ENCODE measurements at regions not wholly inside any gene's neighbourhood (a gene's known extent, or its start where the extent isn't known, plus 50 kb on each side); places are given as distances from the start of the nearest gene placed in this dataset.
A peak's percentile ranks its signal among the peaks of the same experiment; 100 is the strongest.

DNA sequence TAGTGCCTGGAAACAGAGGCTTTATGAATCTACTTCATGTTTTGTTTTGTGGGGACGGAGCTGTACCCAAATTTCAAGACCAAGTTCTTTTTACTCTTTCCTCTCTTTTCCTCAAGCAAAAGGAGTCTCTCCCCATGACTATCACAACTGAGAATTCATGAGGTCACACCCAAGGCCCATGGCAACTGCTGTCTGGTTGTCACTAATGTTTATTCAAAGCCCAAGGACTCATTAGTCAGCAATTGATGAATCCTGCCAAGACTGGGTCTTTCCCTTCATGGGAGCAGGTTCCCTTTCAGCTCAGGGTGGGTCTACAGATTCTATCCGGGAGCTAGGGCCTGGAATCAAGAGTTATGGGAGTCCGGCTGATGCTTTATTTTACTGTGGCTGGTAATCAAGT, 441.5 kb upstream of the PCDH20 start:
- DNase-seq (ENCODE audit: extremely low read depth in 1 of 11, low read depth in 9 of 11, low spot score in 4 of 11) = no peak

DNA sequence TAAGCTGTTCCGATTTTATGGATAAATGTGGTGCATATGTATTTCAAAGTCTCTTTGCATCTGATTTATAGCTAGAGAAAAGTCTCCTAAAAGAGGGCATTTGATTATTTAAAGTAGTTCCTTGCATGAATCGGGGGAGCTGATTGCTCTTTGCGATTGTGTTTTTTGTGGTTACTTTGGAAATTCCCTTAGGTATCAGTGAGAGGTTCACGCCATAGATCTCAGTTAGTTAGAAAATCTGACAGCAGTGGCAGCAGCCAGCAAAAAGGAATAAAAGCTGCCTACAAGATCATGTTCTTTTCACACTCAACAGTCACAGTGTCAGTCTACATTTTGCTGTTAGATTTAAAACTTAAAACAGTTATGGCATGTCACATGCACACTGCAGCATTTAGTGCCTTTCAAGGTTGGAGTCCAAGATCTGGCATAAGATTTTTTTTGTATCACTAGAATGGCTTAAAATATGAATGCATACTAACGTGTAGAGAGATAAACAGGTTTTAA, 436.5 kb upstream of the PCDH20 start:
- no peak for DNase-seq (ENCODE audit: extremely low read depth in 1 of 11, low read depth in 9 of 11, low spot score in 4 of 11)

DNA sequence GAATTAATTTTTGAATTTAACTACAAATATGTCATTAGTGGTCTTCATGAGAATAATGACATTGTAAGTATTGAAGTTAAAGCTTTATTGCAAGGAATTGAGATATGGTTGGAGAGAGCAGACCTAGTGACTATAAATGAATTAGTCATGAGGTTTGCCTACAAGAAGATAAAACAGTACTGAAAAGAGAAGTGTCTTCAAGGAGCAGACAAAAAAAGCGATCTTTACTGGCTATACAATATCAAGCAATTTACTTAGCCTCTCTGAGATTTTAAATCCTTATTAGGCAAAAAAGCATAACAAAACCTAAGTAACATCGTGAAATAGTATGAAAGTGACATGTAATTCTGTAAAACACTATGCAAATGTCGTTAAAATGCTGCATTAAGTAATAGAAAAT, 435.1 kb upstream of the PCDH20 start:
- DNase-seq (ENCODE audit: extremely low read depth in 1 of 11, low read depth in 9 of 11, low spot score in 4 of 11) = no peak

DNA sequence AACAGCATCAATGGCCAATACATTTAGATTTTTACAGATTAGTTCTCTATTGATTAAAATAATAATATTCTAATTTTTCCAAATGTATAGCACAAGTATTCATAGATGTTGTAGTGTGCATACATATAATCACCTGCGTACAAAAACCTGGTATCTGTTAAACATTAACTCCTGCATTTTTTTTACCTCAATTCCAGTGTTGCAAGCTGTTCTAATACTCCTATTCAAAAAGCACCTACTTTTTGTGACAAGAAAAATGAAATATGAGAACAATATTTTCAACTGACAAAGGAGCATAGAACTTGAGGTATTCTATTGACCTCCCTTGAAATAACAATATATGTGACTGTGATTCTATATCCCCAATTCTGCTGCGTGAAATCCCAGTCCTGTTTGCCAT, 422.9 kb upstream of the PCDH20 start:
- no peak for DNase-seq (ENCODE audit: extremely low read depth in 1 of 11, low read depth in 9 of 11, low spot score in 4 of 11)

DNA sequence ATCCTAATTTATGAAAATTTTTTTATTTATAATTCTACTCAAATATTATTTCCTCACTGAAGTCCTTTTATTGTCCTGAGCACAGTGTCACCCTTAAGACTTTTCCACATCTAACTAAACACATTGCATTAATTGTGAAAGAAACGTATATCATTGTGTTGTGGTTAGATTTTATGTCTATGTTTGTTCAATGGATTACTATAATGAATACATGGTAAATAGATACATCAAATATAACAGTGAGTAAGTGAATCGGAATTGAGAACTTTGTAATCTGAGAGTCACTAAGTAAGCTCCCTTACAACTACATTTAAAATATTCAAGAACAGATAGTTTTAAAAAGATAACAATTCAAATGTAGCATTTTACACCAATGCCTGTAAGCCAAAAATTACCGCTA, 417.6 kb upstream of the PCDH20 start:
- DNase-seq (ENCODE audit: extremely low read depth in 1 of 11, low read depth in 9 of 11, low spot score in 4 of 11) = no peak

DNA sequence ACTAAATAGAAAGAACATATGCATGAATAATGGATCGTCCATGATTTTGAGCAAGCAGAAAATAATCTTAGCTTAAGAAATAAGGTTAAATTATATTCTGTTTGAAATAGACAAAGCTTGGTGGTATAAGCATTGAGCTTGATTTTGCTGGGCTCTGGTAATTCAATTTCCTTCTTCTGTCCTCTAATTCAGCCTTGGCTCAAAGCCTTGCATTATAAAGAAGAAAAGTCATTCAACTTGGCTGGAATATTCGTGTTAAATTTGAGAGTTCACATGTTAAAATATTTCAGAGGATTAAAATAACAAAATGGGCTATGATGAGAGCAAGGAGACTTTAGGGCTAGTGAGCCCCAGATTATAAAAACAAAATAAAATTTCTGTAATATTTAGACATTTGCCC, 415.4 kb upstream of the PCDH20 start:
- no peak for DNase-seq (ENCODE audit: extremely low read depth in 1 of 11, low read depth in 9 of 11, low spot score in 4 of 11)

DNA sequence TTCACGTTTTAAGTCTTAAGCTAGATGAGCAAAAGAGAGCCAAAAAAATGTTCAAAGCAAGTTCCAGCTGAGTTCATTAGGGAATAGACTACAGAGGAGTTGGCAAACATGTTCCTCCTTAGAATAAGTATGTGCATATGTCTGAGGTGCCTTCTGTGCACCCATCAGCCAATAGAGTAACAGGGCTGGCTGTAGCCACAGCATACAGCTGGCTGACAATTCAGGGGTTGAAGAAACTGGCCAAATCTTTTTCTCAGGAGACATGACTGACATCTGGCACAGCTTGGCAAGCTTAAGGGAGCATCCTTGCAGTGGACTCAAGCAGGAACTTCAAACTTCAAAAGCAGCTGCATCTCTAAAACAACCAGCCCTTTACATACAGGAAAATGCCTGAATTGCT, 414.8 kb upstream of the PCDH20 start:
- no peak for DNase-seq (ENCODE audit: extremely low read depth in 1 of 11, low read depth in 9 of 11, low spot score in 4 of 11)

DNA sequence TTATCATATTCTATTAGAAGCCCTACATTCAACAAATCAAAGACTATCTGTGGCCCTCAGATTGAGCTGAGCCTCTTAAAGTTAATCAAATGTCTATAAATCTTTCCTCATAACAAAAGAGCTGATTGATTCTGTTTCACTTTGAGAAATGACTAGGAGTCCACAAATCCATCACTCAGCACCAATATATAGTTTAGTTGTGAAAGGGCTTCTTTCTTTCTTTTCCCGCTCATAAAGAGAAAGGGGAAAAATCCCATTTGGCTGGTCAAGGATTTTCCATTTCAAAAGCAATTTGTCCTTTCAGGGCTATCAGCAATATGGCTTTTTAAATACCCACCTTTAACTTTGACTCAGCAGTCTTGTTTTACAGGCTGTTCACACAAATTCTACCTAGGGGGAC, 408.5 kb upstream of the PCDH20 start:
- no peak for DNase-seq (ENCODE audit: extremely low read depth in 1 of 11, low read depth in 9 of 11, low spot score in 4 of 11)

DNA sequence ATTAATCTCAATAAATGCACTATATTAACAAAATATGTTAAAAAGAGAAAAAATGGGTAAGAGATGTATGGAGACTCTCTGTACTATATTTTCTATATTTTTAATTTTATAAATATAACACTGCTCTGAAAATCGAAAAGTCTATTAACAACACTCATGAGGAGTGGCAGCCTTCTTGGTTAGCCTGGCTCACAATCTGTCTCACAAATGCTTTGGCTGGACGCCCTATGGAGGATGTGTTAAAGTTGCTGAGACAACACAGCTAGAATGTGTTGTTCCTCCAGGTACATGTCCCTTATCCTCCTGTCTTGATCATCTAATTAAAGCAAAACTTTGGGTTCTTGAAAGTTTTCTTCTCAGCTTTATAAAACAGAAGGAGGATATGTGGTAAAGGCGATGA, 396.6 kb upstream of the PCDH20 start:
- DNase-seq (ENCODE audit: extremely low read depth in 1 of 11, low read depth in 9 of 11, low spot score in 4 of 11) = no peak

DNA sequence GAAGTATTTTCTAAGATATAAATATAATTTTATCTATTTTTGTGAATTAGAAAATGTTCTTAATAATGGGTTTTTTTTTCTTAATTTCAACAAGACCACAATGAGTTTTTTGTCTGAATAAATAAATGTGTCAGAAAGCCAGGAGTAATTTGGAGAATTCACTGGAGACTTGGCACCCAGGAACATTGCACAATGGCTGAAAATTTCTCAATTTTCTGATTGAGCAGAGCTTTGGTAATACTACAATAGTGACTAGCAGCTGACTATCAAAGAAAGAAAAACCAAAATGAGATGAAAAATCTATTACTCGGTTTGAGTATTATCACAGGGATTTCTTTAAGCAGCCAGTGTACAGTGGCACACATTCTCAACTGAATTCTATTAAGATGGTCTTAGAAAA, 394.4 kb upstream of the PCDH20 start:
- DNase-seq (ENCODE audit: extremely low read depth in 1 of 11, low read depth in 9 of 11, low spot score in 4 of 11) = no peak

DNA sequence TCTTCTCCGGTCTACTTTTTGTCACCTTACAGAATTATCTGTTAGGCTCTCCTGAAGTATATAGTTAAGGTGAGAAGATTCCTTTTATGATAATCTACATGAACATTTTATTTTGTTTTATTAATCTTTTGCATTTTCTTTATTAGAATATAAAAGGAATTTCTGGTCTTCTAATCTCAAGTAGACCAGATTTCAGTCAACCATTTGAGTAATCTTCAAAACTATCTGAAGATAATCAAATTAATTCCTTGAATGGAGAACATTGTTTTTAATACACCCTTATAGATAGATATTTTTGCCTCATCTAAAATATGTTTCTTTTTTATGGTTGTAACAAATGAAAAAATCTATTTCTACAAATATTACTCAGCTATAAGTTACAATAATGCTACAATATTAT, 381.7 kb upstream of the PCDH20 start:
- DNase-seq (ENCODE audit: extremely low read depth in 1 of 11, low read depth in 9 of 11, low spot score in 4 of 11) = no peak

DNA sequence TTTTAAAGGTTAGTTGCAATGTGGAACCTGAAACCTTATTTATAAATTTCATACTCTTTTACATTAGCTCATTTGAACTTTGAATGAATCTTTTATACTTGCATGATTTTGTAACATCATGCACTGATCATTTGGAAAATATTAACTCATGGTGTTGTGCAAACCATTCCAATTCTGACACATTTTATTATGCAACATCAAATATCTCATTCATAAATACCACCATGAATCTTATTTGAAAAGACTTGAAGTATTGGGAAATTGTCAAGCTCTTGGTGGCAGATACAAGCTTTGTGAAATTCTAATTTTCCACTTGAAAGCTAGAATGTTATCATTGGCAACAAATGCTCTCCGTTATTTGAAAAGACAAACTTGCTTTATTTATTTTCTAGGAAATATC, 379.9 kb upstream of the PCDH20 start:
- no peak for DNase-seq (ENCODE audit: extremely low read depth in 1 of 11, low read depth in 9 of 11, low spot score in 4 of 11)

DNA sequence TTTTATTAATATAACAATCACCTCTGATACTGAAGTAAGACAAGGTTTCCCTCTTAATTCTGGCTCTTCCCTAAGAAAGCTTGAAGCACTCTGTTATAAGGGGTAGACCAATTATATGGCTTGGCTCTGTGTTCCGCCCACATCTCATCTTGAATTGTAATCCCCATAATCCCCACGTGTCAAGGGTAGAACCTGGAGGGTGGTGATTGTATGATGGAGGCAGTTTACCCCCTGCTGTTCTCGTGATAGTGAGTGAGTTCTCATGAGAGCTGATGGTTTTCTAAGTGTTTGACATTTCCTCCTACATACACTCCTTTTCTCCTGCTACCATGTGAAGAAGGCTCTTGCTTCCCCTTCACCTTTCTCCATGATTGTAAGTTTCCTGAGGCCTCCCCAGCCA, 363.8 kb upstream of the PCDH20 start:
- DNase-seq (ENCODE audit: extremely low read depth in 1 of 11, low read depth in 9 of 11, low spot score in 4 of 11) = no peak

DNA sequence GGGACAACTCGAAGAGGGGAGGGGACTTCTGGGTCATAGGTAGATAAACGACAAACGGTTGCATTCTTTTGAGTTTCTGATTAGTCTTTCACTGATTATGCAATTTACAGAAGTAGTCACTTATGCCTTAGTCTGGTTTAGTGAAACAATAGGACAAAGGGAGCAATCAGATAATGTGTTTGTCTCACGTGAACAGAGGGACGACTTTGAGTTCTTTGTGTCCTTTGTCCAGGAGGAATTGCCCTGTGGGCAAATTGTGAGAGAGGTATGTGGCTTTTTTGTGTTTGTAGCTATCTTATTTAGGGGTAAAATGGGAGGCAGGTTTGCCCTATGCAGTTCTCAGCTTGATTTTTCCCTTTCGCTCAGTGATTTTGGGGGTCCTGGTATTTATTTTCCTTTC, 362.9 kb upstream of the PCDH20 start:
- no peak for DNase-seq (ENCODE audit: extremely low read depth in 1 of 11, low read depth in 9 of 11, low spot score in 4 of 11)

DNA sequence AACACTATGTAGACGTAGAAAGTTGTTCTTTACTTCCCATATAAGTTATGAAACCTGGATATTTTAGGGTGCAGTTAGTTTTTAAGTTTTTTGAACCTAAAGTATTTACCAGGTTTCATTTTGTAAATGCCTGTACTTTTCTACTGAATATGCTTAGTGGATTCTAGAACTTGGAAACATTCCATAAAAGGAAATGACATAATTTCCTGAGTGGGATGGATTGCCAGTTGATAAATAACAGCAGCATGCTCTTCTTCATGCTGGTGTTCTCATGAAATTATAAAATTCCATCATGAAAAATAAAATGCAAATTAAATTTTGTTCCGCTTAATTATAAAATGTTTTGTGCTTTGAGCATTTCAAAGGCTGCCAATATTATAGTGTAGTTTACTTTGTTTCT, 362.2 kb upstream of the PCDH20 start:
- peak in 1 of 11 donors; percentile 7 for DNase-seq (ENCODE audit: extremely low read depth in 1 of 11, low read depth in 9 of 11, low spot score in 4 of 11)

DNA sequence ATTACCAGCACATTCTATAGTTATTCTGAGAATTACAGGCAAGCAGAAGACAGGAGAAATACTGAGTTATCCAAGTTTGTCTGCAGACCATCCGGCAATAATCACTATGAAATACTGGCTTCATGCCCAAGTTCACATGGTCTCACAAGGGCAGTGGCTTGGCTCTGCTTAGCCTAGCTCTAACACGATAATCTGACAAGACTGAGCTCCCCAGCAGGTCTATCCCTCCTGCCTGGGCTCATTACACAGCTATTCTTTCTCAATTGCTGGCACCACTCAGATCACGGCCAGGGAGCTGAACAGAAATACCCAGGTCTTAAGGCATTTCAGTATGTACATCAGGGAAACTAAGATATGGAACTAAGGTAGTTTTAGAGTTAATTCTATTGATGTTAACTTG, 361.6 kb upstream of the PCDH20 start:
- no peak for DNase-seq (ENCODE audit: extremely low read depth in 1 of 11, low read depth in 9 of 11, low spot score in 4 of 11)

DNA sequence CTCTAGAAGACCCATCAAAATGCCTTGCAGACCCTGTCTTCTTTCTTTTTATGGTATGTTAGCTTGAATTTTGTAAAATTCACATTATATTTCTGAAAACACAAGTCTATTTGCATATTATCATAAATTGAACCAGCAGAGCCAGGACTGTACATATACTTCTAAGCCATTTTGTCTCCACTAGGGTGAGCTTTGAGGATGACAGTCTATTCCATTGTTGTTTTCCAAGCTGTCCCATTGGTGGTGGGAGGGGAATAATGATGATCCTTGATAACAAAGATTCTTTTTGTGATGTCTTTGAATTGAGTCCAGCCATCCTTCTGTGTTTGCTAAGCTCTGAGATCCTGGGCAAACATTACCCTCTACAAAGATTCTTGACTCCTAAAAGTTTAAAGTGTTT, 359.3 kb upstream of the PCDH20 start:
- no peak for DNase-seq (ENCODE audit: extremely low read depth in 1 of 11, low read depth in 9 of 11, low spot score in 4 of 11)

DNA sequence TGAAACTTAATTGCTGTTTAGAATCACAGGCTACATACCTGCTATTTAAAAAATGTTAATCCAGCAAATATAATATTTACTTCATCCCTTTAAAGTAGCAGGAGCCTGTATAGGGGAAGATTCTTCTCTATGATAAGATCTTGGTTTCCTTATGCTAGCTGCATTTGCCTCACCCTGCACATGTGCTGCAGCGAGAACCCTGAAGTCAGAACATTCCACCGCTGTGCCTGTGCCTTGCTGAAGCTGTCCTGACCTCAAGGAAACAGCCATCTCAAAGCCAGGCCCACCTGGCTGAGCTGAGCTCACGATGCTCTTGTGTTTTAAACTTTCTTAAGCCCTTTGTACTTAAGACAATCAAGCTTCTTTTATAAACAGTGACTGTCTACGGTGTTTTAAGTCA, 355.0 kb upstream of the PCDH20 start:
- DNase-seq (ENCODE audit: extremely low read depth in 1 of 11, low read depth in 9 of 11, low spot score in 4 of 11) = no peak

DNA sequence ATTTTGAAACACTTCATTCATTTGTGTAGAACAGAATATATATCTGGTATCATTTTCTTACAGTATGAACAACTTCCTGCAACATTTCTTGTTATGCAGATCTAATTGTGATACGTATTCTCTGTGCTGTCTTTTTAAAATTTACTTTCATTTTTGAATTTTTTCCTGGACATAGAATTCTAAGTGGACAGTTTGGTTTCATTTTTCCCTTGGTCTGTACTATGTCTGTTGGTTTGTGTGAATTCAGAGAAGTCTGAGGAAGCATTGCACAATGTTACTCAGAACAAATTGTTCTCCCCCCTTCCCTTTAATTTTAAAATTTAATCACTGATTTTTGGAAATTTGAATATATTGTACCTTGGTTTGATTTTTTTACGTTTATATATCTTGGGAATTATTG, 352.5 kb upstream of the PCDH20 start:
- DNase-seq (ENCODE audit: extremely low read depth in 1 of 11, low read depth in 9 of 11, low spot score in 4 of 11) = no peak

DNA sequence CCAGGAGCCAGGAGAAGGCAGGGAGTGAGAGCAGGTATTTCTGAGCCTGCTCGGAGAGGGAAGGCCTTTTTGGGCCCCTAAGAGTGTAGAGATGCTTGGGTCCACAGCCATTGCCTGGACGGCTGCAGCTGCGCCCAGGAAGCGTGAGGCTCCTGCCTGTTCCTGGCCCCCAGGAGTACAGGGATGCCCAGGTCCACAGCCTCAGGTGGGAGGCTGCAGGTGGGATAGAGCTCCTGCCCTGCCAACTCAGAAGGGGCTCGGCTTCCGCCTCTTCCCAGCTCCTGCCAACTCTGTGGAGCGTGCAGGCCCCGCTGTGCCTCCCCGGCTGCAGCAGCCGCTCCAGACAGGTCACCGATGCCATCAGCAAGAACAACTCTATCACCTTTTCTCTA, 351.0 kb upstream of the PCDH20 start:
- DNase-seq (ENCODE audit: extremely low read depth in 1 of 11, low read depth in 9 of 11, low spot score in 4 of 11) = no peak

DNA sequence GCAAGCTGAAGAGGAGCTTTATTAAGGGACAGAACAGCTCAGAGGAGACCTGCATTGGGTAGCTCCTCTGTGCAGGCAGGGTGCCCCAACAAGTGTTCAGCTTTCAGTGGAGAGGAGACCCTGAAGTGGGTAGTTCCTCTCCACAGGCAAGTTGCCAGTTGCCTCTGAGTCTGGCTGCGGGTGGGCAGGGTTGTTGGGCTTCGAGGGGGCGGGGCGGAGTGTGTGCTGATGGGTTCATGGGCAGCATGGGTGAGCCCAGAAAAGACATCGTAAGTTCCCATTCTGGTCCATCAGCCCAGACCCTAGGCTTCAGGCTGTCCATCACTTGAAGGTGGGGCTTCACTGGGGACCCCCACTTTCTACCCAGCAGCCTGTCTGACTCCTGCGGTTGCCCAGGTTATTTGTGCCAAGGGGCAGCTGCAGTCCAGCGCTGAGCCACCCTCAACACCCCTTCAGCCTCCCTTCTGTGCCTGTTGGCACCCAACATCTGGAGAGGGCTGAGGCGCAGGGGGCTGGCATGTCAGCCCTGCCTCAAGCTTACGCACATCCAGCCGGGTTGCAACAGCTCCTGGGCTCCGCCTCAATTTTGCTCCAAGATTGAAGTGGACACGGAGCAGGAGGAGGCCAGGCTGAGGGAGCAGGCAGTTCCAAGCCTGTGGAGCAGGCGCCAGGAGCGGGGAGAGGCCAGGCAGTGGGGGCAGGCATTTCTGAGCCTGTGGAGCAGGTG, 350.5 kb upstream of the PCDH20 start:
- DNase-seq (ENCODE audit: extremely low read depth in 1 of 11, low read depth in 9 of 11, low spot score in 4 of 11) = no peak

Data from renal cortex interstitium (tissue), 11 donors.